Muscle layer of colon (tissue), 2 donors: ENCODE measurements at regions not wholly inside any gene's neighbourhood (a gene's known extent, or its start where the extent isn't known, plus 50 kb on each side); places are given as distances from the start of the nearest gene placed in this dataset.

Experiments
- H3K27ac ChIP-seq: one replicate; pipeline ENCODE4 v1.7.0; 2013; ENCODE audit warnings: low read depth, mild to moderate bottlenecking, low read length, moderate library complexity
- H3K27me3 ChIP-seq, 2 donors: one replicate each; pipeline ENCODE4 v1.7.0; 2013; ENCODE audit warnings: low read length in 2 of 2, mild to moderate bottlenecking in 2 of 2; ENCODE audit not compliant: insufficient read depth in 2 of 2, control insufficient read depth in 1 of 2
- H3K36me3 ChIP-seq: one replicate; pipeline ENCODE4 v1.7.0; 2013; ENCODE audit warnings: mild to moderate bottlenecking, low read length; ENCODE audit not compliant: insufficient read depth
- H3K4me1 ChIP-seq: one replicate; pipeline ENCODE4 v1.7.0; 2013; ENCODE audit warnings: mild to moderate bottlenecking, low read length; ENCODE audit not compliant: insufficient read depth
- H3K4me3 ChIP-seq, 2 donors: one replicate each; pipeline ENCODE4 v1.7.0; 2013; ENCODE audit warnings: low read length in 2 of 2, low read depth in 1 of 2, mild to moderate bottlenecking in 1 of 2, moderate library complexity in 1 of 2
- H3K9ac ChIP-seq: one replicate; pipeline ENCODE4 v1.7.0; 2013; ENCODE audit warnings: low read length
- H3K9me3 ChIP-seq: one replicate; pipeline ENCODE4 v1.7.0; 2013; ENCODE audit warnings: mild to moderate bottlenecking, low read length
- donor health status: abdominal sarcoma.
- donor health status: Adenocarcinoma of cecum.

DNA sequence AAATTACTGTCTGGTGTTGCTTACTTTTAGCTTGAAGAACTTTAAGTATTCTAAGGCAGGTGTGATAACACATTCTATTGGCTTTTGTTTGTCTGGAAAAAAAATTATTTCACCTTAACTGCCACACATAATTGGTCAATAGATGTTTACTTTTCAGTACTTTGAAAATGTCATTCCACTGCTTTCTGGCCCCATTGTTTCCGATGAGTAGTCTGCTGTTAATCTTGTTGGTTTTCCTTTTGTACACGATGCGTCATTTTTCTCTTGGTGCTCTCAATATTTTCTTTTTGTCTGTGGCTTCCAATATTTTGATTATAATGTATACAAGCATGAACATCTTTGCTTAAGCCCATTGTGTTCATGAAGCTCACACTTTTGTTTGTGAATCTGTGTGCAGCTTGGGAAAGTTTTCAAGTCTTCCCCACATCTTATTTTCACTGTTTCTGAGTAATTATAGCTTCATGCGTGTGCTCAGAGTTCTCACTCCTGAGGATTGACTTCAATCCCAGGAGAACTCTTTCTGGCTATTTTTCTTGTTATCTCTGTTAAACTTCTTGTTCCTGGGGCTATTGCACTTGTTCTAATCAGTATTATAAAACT, 664.7 kb downstream of the IGSF11 start:
- H3K4me1 ChIP-seq = no peaks in the 10 kb centered on the region
- no peaks in the 10 kb centered on the region for H3K36me3 ChIP-seq
- no peak overlapping the region for H3K9ac ChIP-seq
- H3K27ac ChIP-seq = no peak overlapping the region
- H3K27me3 ChIP-seq = no peaks in the 10 kb centered on the region
- H3K9me3 ChIP-seq = peaks cover 8% of the 10 kb centered on the region
- H3K4me3 ChIP-seq = no peak overlapping the region

DNA sequence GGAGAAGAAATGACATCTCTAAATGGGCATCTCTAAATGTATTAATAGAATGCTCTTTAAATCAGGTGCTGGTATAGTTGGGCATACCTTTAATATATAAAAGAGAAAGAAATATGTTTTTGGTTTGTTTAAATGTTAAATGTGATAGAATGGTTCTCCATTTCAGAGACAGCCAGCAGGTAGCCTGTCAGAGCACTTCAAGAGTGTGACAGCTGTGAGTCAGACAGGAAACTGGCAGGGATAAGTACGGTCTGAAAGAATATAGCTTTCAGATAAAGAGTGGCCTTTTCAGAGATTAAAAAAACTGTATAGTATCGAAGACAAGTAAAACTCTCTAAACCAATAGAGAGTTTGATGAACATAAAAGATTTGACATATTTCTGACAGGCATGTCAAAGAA, 654.1 kb downstream of the IGSF11 start:
- no peaks in the 10 kb centered on the region for H3K27me3 ChIP-seq
- no peaks in the 10 kb centered on the region for H3K36me3 ChIP-seq
- H3K4me3 ChIP-seq = no peak overlapping the region
- H3K9ac ChIP-seq = no peak overlapping the region
- H3K9me3 ChIP-seq = no peaks in the 10 kb centered on the region
- H3K27ac ChIP-seq = no peak overlapping the region
- no peaks in the 10 kb centered on the region for H3K4me1 ChIP-seq

DNA sequence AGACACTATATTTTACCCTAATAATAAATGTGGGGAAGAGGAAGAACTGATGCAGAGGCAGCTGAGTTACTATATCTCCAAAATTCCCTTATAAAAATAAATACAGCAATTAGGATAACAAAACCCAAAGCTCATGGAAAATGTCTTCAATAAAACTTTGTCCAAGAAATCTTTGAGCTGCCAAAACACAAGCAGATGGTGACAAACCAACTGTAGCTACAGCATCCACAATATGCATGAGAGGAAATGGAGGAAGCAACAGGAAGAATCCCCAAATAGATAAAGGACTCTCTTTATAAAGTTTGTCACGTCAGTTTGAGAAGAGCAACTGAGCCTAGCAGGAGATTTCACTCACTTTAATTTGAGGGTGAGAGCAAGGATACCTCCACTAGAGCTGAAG, 638.2 kb downstream of the IGSF11 start:
- no peaks in the 10 kb centered on the region for H3K4me1 ChIP-seq
- no peaks in the 10 kb centered on the region for H3K36me3 ChIP-seq
- no peak overlapping the region for H3K27ac ChIP-seq
- H3K9me3 ChIP-seq = no peaks in the 10 kb centered on the region
- no peak overlapping the region for H3K9ac ChIP-seq
- no peaks in the 10 kb centered on the region for H3K27me3 ChIP-seq
- H3K4me3 ChIP-seq = no peak overlapping the region

DNA sequence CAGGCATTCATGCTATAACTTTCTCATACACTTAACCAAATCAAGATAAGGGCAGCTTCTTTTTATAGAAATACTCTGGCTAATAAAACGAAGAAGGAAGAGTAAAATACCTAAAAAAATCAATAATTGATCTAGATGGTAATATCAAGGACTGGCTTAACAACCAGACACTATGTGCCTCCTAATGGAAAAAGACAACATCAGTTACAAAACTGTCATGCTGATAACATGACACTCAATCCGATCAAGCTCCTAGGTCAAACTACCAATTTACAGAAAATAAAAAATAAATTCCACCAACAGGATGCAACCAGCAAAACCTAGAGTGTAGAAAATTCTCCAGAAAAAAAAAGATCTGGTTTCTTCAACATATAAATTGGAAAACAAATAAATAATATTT, 634.6 kb downstream of the IGSF11 start:
- Histone ChIP-seq H3K9me3 (no peaks in the 10 kb centered on the region), H3K27me3 (no peaks in the 10 kb centered on the region), H3K27ac (no peak overlapping the region), H3K36me3 (no peaks in the 10 kb centered on the region), H3K4me1 (no peaks in the 10 kb centered on the region), H3K9ac (no peak overlapping the region), H3K4me3 (no peak overlapping the region)

DNA sequence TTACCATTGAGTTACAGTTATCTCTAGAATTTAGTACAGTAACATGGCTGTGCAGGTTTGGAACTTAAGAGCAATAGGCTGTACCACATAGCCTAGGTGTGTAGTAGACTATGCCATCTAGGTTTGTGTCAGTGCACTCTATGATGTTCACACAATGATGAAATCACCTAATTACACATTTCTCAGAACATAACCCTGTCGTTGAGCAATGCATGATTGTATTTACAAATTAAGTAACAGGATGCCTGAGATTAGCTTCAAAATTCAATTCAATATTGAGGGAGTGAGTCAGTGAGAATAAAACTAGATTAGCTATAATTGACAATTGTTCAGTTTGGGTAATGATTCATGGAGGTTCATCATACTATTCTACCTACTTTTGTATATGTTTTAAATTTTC, 633.8 kb downstream of the IGSF11 start:
- Histone ChIP-seq H3K36me3 (no peaks in the 10 kb centered on the region), H3K9me3 (no peaks in the 10 kb centered on the region), H3K27ac (no peak overlapping the region), H3K9ac (no peak overlapping the region), H3K27me3 (no peaks in the 10 kb centered on the region), H3K4me1 (no peaks in the 10 kb centered on the region), H3K4me3 (no peak overlapping the region)

DNA sequence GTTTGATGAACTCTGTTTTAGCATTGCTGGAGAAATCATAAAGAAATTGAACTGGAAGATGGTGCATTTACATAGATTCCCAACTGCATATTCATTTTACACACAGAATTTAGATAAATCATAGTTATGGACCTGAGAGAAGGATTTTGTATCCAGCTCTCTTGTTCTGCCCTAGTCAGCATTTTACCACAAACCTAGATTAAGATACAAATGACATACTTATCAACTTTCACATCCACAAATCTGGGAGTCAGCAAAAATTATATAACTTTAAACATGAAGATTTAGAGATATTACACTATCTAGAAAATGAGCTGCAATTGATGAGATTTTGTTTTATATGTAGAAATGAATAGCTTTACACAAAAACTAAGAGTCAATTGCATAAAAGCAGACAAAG, 632.8 kb downstream of the IGSF11 start:
- Histone ChIP-seq H3K27me3 (no peaks in the 10 kb centered on the region), H3K4me1 (no peaks in the 10 kb centered on the region), H3K27ac (no peak overlapping the region), H3K9me3 (no peaks in the 10 kb centered on the region), H3K9ac (no peak overlapping the region), H3K4me3 (no peak overlapping the region), H3K36me3 (no peaks in the 10 kb centered on the region)

DNA sequence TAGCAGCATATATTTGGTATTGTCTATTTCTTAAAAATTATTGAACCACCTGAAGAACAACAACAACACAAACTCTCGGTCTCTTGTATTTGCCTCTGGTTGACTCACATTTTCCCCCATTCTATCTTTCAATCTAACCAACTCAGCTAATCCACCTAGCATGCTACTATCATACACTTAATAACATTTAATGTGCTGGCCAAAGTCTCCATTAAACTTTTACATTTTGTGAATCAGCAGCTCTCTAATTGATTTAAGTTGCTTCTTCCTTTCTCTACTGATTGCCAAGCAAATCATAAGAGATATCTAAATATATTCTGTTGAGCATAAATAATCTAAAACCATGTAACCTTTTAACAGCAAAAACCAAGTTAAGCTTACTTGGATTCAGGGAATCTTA, 631.7 kb downstream of the IGSF11 start:
- no peaks in the 10 kb centered on the region for H3K9me3 ChIP-seq
- no peak overlapping the region for H3K4me3 ChIP-seq
- H3K36me3 ChIP-seq = no peaks in the 10 kb centered on the region
- no peak overlapping the region for H3K9ac ChIP-seq
- no peaks in the 10 kb centered on the region for H3K27me3 ChIP-seq
- no peak overlapping the region for H3K27ac ChIP-seq
- no peaks in the 10 kb centered on the region for H3K4me1 ChIP-seq

DNA sequence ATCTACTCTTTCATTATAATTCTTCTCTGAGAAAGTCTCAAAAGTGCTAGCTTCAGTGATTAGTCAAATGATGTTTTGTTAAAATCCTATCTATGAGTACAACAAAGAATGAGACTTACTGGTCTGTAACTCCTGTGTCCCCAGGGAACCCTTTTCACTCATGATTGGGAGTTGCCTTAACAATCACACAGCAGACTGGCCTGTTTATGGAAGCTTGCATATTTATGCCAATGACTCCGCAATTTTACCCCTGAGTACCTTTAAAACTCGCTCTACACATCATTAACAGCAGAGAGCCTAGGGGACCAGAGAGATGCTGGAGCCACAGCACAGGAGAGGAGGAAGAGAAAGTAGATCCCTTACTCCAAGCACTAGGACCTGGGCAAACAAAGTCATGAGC, 628.1 kb downstream of the IGSF11 start:
- no peaks in the 10 kb centered on the region for H3K4me1 ChIP-seq
- H3K9me3 ChIP-seq = no peaks in the 10 kb centered on the region
- H3K36me3 ChIP-seq = no peaks in the 10 kb centered on the region
- H3K27me3 ChIP-seq = no peaks in the 10 kb centered on the region
- H3K27ac ChIP-seq = no peak overlapping the region
- H3K9ac ChIP-seq = no peak overlapping the region
- H3K4me3 ChIP-seq = no peak overlapping the region

DNA sequence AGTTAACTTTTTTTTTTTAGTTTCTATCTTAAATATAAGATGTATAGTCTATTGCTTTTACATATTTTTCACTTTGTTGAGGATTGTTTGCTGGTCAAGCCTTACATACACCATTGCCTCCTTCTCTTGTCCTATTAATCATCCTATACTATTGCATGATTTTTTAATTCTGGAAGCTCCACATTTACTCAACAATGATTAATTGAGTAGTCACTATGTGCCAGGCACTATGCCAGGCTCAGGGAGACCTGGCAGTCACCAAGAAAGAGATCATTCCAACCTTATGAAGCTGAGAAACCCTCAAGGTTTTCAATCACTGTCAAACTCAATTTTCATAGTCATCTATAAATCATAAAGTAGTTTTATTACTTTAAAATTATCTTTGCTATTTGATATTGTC, 626.2 kb downstream of the IGSF11 start:
- H3K4me1 ChIP-seq = no peaks in the 10 kb centered on the region
- H3K4me3 ChIP-seq = no peak overlapping the region
- H3K27ac ChIP-seq = no peak overlapping the region
- H3K27me3 ChIP-seq = no peaks in the 10 kb centered on the region
- no peaks in the 10 kb centered on the region for H3K9me3 ChIP-seq
- no peaks in the 10 kb centered on the region for H3K36me3 ChIP-seq
- H3K9ac ChIP-seq = no peak overlapping the region

DNA sequence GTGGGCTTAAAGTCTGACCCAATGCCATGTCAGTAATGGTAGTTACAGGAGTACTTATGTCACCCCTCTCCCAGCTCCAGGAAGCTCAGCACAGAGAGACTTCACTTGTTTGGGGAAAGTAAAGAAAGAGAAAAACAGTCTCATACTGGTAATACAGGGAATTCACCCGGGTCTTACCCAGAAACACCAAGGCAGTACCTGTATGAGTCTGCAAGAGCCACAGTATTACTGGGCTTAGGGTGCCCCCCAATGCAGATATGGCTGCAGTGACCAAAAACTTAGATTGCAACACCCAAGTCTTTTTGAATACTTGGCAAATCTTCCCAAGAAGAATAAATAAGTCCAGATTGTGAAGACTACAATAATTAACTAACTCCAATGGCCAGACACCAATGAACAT, 622.1 kb downstream of the IGSF11 start:
- Histone ChIP-seq H3K9ac (no peak overlapping the region), H3K36me3 (no peaks in the 10 kb centered on the region), H3K27ac (no peak overlapping the region), H3K27me3 (no peaks in the 10 kb centered on the region), H3K9me3 (no peaks in the 10 kb centered on the region), H3K4me1 (no peaks in the 10 kb centered on the region), H3K4me3 (no peak overlapping the region)

DNA sequence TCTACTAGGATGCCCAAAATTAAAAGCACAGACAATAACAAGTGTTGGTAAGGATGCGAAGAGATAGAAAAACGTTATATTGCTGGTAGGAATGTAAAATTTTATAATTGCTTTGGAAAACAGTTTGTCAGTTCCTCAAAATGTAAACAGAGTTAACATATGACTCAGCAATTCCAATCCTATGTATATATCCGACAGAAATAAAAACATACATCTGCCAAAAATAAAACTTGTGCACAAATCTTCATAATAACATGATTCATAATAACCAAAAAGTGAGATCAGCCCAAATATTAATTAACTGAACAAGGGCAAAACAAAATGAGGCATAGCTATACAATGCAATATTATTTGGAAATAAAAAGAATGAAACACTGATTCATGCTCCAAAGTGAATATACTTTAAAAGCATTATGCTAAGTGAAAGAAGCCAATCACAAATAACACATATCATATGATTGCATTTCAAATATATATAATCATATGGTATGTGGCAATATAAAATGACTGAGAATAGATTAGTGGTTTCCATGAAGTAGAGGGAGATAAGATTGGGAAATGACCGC, 609.3 kb downstream of the IGSF11 start:
- H3K4me1 ChIP-seq = no peaks in the 10 kb centered on the region
- no peaks in the 10 kb centered on the region for H3K36me3 ChIP-seq
- H3K27ac ChIP-seq = no peak overlapping the region
- H3K4me3 ChIP-seq = no peak overlapping the region
- no peaks in the 10 kb centered on the region for H3K9me3 ChIP-seq
- H3K27me3 ChIP-seq = no peaks in the 10 kb centered on the region
- H3K9ac ChIP-seq = no peak overlapping the region

DNA sequence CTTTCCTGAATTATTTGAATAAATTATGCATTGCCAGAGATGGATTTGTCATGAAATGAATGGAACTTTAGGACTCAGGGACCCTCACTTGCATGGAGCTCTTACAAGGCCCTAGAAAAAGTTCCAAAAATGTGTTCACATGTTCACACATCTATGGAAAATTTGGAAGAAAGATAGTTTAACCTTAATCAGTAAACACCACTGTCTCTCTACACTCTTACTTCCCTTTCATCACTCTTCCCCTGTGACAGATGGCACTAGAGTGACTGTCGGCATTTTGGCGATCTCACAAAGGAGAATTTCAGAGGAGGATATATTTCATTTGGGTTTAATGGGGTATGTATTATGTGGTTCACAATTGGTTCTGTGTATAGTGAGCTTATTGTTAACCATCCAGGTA, 600.8 kb downstream of the IGSF11 start:
- no peaks in the 10 kb centered on the region for H3K27me3 ChIP-seq
- no peaks in the 10 kb centered on the region for H3K9me3 ChIP-seq
- H3K9ac ChIP-seq = no peak overlapping the region
- no peak overlapping the region for H3K4me3 ChIP-seq
- H3K4me1 ChIP-seq = no peaks in the 10 kb centered on the region
- H3K36me3 ChIP-seq = no peaks in the 10 kb centered on the region
- no peak overlapping the region for H3K27ac ChIP-seq
